GM23248 (cell line): ENCODE measurements at regions not wholly inside any gene's neighbourhood (a gene's known extent, or its start where the extent isn't known, plus 50 kb on each side); places are given as distances from the start of the nearest gene placed in this dataset.

Experiments
- DNase-seq: peaks from one replicate; pipeline ENCODE4 v3.0.0-alpha.2; 2015
- H2AFZ ChIP-seq: fragments of 200-600 bp; sonication (generic); 2 replicates; pipeline ENCODE4 v1.6.1; 2016; ENCODE audit warnings: antibody characterized with exemption
- H3F3A ChIP-seq: fragments of 200-600 bp; sonication (generic); 2 replicates; pipeline ENCODE4 v1.6.1; 2016; ENCODE audit warnings: mild to moderate bottlenecking, antibody characterized with exemption, mixed run types; ENCODE audit not compliant: insufficient read depth
- H3K27ac ChIP-seq: fragments of 200-600 bp; sonication (generic); 2 replicates; pipeline ENCODE4 v1.5.1; 2016; ENCODE audit warnings: mild to moderate bottlenecking
- H3K27me3 ChIP-seq: fragments of 200-600 bp; sonication (generic); replicated peaks from 2 replicates; pipeline ENCODE4 v1.6.1; 2016; ENCODE audit warnings: mild to moderate bottlenecking; ENCODE audit not compliant: insufficient read depth
- H3K36me3 ChIP-seq: fragments of 200-600 bp; sonication (generic); 2 replicates; pipeline ENCODE4 v1.6.1; 2016; ENCODE audit warnings: low read depth, mild to moderate bottlenecking
- H3K4me1 ChIP-seq: fragments of 200-600 bp; sonication (generic); 2 replicates; pipeline ENCODE4 v1.6.1; 2016; ENCODE audit warnings: mild to moderate bottlenecking; ENCODE audit not compliant: insufficient read depth
- H3K4me2 ChIP-seq: fragments of 200-600 bp; sonication (generic); one replicate; pipeline ENCODE4 v1.6.1; 2016; ENCODE audit warnings: mild to moderate bottlenecking; ENCODE audit not compliant: unreplicated experiment
- H3K4me3 ChIP-seq: fragments of 200-600 bp; sonication (generic); 2 replicates; pipeline ENCODE4 v1.5.1; 2016; ENCODE audit warnings: mild to moderate bottlenecking
- H3K79me2 ChIP-seq: fragments of 200-600 bp; sonication (generic); 2 replicates; pipeline ENCODE4 v1.6.1; 2016; ENCODE audit warnings: mild to moderate bottlenecking; ENCODE audit not compliant: insufficient read depth
- H3K9ac ChIP-seq: fragments of 200-600 bp; sonication (generic); 2 replicates; pipeline ENCODE4 v1.6.1; 2016; ENCODE audit warnings: mild to moderate bottlenecking
- H3K9me2 ChIP-seq: fragments of 200-600 bp; sonication (generic); 2 replicates; pipeline ENCODE4 v1.6.1; 2016; ENCODE audit warnings: mixed run types, mild to moderate bottlenecking, moderate library complexity; ENCODE audit not compliant: insufficient read depth
- H3K9me3 ChIP-seq: fragments of 200-600 bp; sonication (generic); one replicate; pipeline ENCODE4 v1.6.1; 2017; ENCODE audit warnings: low read depth
- H4K20me1 ChIP-seq: fragments of 200-600 bp; sonication (generic); 2 replicates; pipeline ENCODE4 v1.6.0; 2016; ENCODE audit not compliant: insufficient read depth
- EZH2 ChIP-seq: fragments of 200-600 bp; sonication (generic); IDR thresholded peaks from 2 replicates; pipeline ENCODE4 v1.6.1; 2018; ENCODE audit warnings: antibody characterized with exemption, mild to moderate bottlenecking; ENCODE audit not compliant: insufficient read depth, poor library complexity, severe bottlenecking
- EZH2phosphoT487 ChIP-seq: fragments of 200-600 bp; sonication (generic); IDR thresholded peaks from 2 replicates; pipeline ENCODE4 v1.6.1; 2018; ENCODE audit warnings: antibody characterized with exemption, moderate library complexity, mild to moderate bottlenecking, low read depth; ENCODE audit not compliant: insufficient read depth
- WGBS, 2 experiments: methylation state at CpG; one replicate each; pipeline ENCODE4 v1.1.6; 2015 to 2017; ENCODE audit warnings: low lambda C conversion rate in 2 of 2, low coverage in 1 of 2; ENCODE audit errors: missing lambda C conversion rate in 2 of 2; 5-methylcytosine and 5-hydroxymethylcytosine counted together
- in situ Hi-C: fragments of 300-500 bp; cut with MboI; formaldehyde crosslinking; loops from 2 replicates; pipeline ENCODE4 v1.15.0; 2020

GRCh38 chr6:2440516-2440915 is 195.1 kb upstream of the GMDS start:
- H3K79me2 ChIP-seq, result no peaks in the 10 kb centered on the region
- H3K27ac ChIP-seq, result no peak overlapping the region
- H3F3A ChIP-seq, result no peaks in the 10 kb centered on the region
- no peak for TF ChIP-seq EZH2
- no peak for TF ChIP-seq EZH2phosphoT487
- H3K4me1 ChIP-seq, result no peaks in the 10 kb centered on the region; the same call in 1 of the 2 replicates
- DNase-seq, result no peak
- no peaks in the 10 kb centered on the region for H3K9me3 ChIP-seq
- no peak overlapping the region for H3K9ac ChIP-seq
- H3K4me3 ChIP-seq, result no peak overlapping the region
- no peaks in the 10 kb centered on the region for H4K20me1 ChIP-seq
- H3K4me2 ChIP-seq, result no peak overlapping the region
- H3K9me2 ChIP-seq, result no peaks in the 10 kb centered on the region
- in situ Hi-C loops, result loop anchor here (10.0 kb wide), 1 partner anchor 846 kb away; no protein-coding TSS in a partner anchor
- H2AFZ ChIP-seq, result no peak overlapping the region
- no peaks in the 10 kb centered on the region for H3K36me3 ChIP-seq
- H3K27me3 ChIP-seq, result peaks cover 7% of the 10 kb centered on the region

- H3K27me3 ChIP-seq, result peaks cover 7% of the 10 kb centered on the region
- in situ Hi-C loops, result loop anchor here (10.0 kb wide), 1 partner anchor 845 kb away; no protein-coding TSS in a partner anchor
- 40% methylated on average over 6 of the region's 6 CpGs for WGBS, 2 experiments
These were observed 194.2 kb upstream of the GMDS start for GRCh38 chr6:2439632-2440031.

GRCh38 chr6:2439082-2439481 is 193.7 kb upstream of the GMDS start:
- in situ Hi-C loops, result no loop called here
- WGBS, 2 experiments, result 32 to 35% methylated on average over 2 of the region's 2 CpGs

More at GRCh38 chr6:2439632-2440031, 194.2 kb upstream of the GMDS start:
- TF ChIP-seq EZH2, result no peak
- no peak for TF ChIP-seq EZH2phosphoT487
- Histone ChIP-seq H3K4me3 (no peak overlapping the region), H3K79me2 (no peaks in the 10 kb centered on the region), H3K9me2 (no peaks in the 10 kb centered on the region), H3K4me2 (no peak overlapping the region), H3K4me1 (no peaks in the 10 kb centered on the region; the same call in 1 of the 2 replicates), H3K36me3 (no peaks in the 10 kb centered on the region), H3K27ac (no peak overlapping the region), H4K20me1 (no peaks in the 10 kb centered on the region), H3K9me3 (no peaks in the 10 kb centered on the region), H3K9ac (no peak overlapping the region), H3F3A (no peaks in the 10 kb centered on the region), H2AFZ (no peak overlapping the region)
- DNase-seq, result no peak

GRCh38 chr6:2436410-2437154 is 191.2 kb upstream of the GMDS start:
- no peaks in the 10 kb centered on the region for H3K9me3 ChIP-seq
- DNase-seq, result no peak
- H3K4me1 ChIP-seq, result peaks cover 12% of the 10 kb centered on the region
- no peak overlapping the region for H2AFZ ChIP-seq
- no peaks in the 10 kb centered on the region for H3K79me2 ChIP-seq
- WGBS, 2 experiments, result 75 to 76% methylated on average over 23 of the region's 23 CpGs
- no peak overlapping the region for H3K4me2 ChIP-seq
- no peak overlapping the region for H3K4me3 ChIP-seq
- in situ Hi-C loops, result no loop called here
- H3K9ac ChIP-seq, result no peak overlapping the region
- TF ChIP-seq EZH2phosphoT487 (no peak), EZH2 (no peak)
- H3K27ac ChIP-seq, result no peak overlapping the region
- H3F3A ChIP-seq, result peaks cover 12% of the 10 kb centered on the region
- no peaks in the 10 kb centered on the region for H3K9me2 ChIP-seq
- peaks cover 7% of the 10 kb centered on the region for H3K27me3 ChIP-seq
- no peaks in the 10 kb centered on the region for H4K20me1 ChIP-seq
- no peaks in the 10 kb centered on the region for H3K36me3 ChIP-seq

More at GRCh38 chr6:2439082-2439481, 193.7 kb upstream of the GMDS start:
- Histone ChIP-seq H3K9me2 (no peaks in the 10 kb centered on the region), H3K4me3 (no peak overlapping the region), H3K27me3 (peaks cover 7% of the 10 kb centered on the region), H3F3A (no peaks in the 10 kb centered on the region), H3K9ac (no peak overlapping the region), H2AFZ (no peak overlapping the region), H3K4me2 (no peak overlapping the region), H4K20me1 (no peaks in the 10 kb centered on the region), H3K36me3 (no peaks in the 10 kb centered on the region), H3K27ac (no peak overlapping the region), H3K9me3 (no peaks in the 10 kb centered on the region), H3K79me2 (no peaks in the 10 kb centered on the region), H3K4me1 (no peaks in the 10 kb centered on the region; the same call in 1 of the 2 replicates)
- DNase-seq, result no peak
- TF ChIP-seq EZH2phosphoT487 (no peak), EZH2 (no peak)
